CD14-positive monocyte (primary cell): ENCODE measurements at regions not wholly inside any gene's neighbourhood (a gene's known extent, or its start where the extent isn't known, plus 50 kb on each side); places are given as distances from the start of the nearest gene placed in this dataset.

Experiments used
- DNase-seq, 3 donors: peaks; one replicate each; pipeline ENCODE4 v3.0.0-alpha.2; 2011 to 2022
- H2AFZ ChIP-seq: 2 replicates; pipeline ENCODE4 v1.6.0; 2012; ENCODE audit warnings: mild to moderate bottlenecking, low read depth, low read length, inconsistent platforms; ENCODE audit not compliant: insufficient read depth, poor library complexity, severe bottlenecking
- H3K27ac ChIP-seq, 2 donors: 1 replicate in 1 of 2; 2 replicates in 1 of 2; pipeline ENCODE4 v1.5.1; 2012 to 2013; ENCODE audit warnings: low read length in 2 of 2, control low read depth in 1 of 2, inconsistent platforms in 1 of 2, low read depth in 1 of 2, mild to moderate bottlenecking in 1 of 2
- H3K27me3 ChIP-seq, 2 donors: one replicate each; pipeline versions ENCODE4 v1.6.0 to v1.6.1; 2011 to 2013; ENCODE audit warnings: low read length in 2 of 2; ENCODE audit not compliant: control insufficient read depth in 2 of 2, insufficient read depth in 2 of 2
- H3K36me3 ChIP-seq, 2 donors: replicated peaks in 1 of 2; 1 replicate in 1 of 2; 2 replicates in 1 of 2; pipeline versions ENCODE4 v1.5.1 to v1.6.1; 2012 to 2013; ENCODE audit warnings: low read length in 2 of 2, control low read depth in 1 of 2, inconsistent platforms in 1 of 2, mild to moderate bottlenecking in 1 of 2; ENCODE audit not compliant: insufficient read depth in 2 of 2, control insufficient read depth in 1 of 2
- H3K4me1 ChIP-seq, 2 donors: 1 replicate in 1 of 2; 2 replicates in 1 of 2; pipeline versions ENCODE4 v1.5.1 to v1.6.1; 2012 to 2013; ENCODE audit warnings: low read length in 2 of 2, control low read depth in 1 of 2, inconsistent platforms in 1 of 2, mild to moderate bottlenecking in 1 of 2, moderate library complexity in 1 of 2; ENCODE audit not compliant: insufficient read depth in 2 of 2, control insufficient read depth in 1 of 2
- H3K4me2 ChIP-seq: replicated peaks from 2 replicates; pipeline ENCODE3; 2012; ENCODE audit warnings: low read length, moderate library complexity, mild to moderate bottlenecking; ENCODE audit not compliant: poor library complexity, severe bottlenecking; ENCODE audit errors: extremely low read depth
- H3K4me3 ChIP-seq, 3 experiments: fragments of 200-600 bp in 1 of 3; sonication (generic) in 1 of 3; replicated peaks in 1 of 3; 1 replicate in 2 of 3; 2 replicates in 1 of 3; pipeline ENCODE4 v1.5.1; 2011 to 2013; ENCODE audit warnings: low read length in 3 of 3, mild to moderate bottlenecking in 3 of 3, control low read depth in 2 of 3, low read depth in 2 of 3, inconsistent platforms in 1 of 3, moderate library complexity in 1 of 3
- H3K79me2 ChIP-seq: 2 replicates; pipeline ENCODE4 v1.6.0; 2012; ENCODE audit warnings: mild to moderate bottlenecking, control low read depth, inconsistent platforms, low read length, moderate library complexity; ENCODE audit not compliant: insufficient read depth
- H3K9ac ChIP-seq: 2 replicates; pipeline ENCODE4 v1.6.0; 2017; ENCODE audit warnings: low read length, mild to moderate bottlenecking; ENCODE audit not compliant: insufficient read depth, poor library complexity, severe bottlenecking
- H3K9me3 ChIP-seq, 2 donors: replicated peaks in 1 of 2; 1 replicate in 1 of 2; 2 replicates in 1 of 2; pipeline versions ENCODE4 v1.5.1 to v1.6.1; 2012 to 2013; ENCODE audit warnings: low read length in 2 of 2, control low read depth in 1 of 2; ENCODE audit not compliant: control insufficient read depth in 1 of 2, insufficient read depth in 1 of 2
- H4K20me1 ChIP-seq: 2 replicates; pipeline ENCODE4 v1.6.0; 2012; ENCODE audit warnings: mild to moderate bottlenecking, low read length, control low read depth, moderate library complexity; ENCODE audit not compliant: insufficient read depth
- H3K27ac Mint-ChIP-seq, 7 donors: one replicate each; pipeline ENCODE4 v1.8.0; 2020; ENCODE audit warnings: mild to moderate bottlenecking in 7 of 7, mixed read lengths in 7 of 7, moderate library complexity in 6 of 7, inconsistent platforms in 2 of 7
- H3K27me3 Mint-ChIP-seq, 3 donors: one replicate each; pipeline ENCODE4 v1.8.0; 2021 to 2022; ENCODE audit warnings: low read depth in 3 of 3, mild to moderate bottlenecking in 3 of 3, mixed read lengths in 3 of 3, moderate library complexity in 3 of 3, inconsistent platforms in 1 of 3
- H3K36me3 Mint-ChIP-seq, 2 donors: one replicate each; pipeline ENCODE4 v1.8.0; 2020; ENCODE audit warnings: mixed read lengths in 2 of 2, inconsistent platforms in 1 of 2, mild to moderate bottlenecking in 1 of 2
- H3K4me1 Mint-ChIP-seq: one replicate; pipeline ENCODE4 v1.8.0; 2020; ENCODE audit warnings: mild to moderate bottlenecking, mixed read lengths
- H3K4me3 Mint-ChIP-seq, 2 donors: one replicate each; pipeline ENCODE4 v1.8.0; 2020; ENCODE audit warnings: mild to moderate bottlenecking in 2 of 2, mixed read lengths in 2 of 2, moderate library complexity in 1 of 2
- H3K9me3 Mint-ChIP-seq, 7 donors: one replicate each; pipeline ENCODE4 v1.8.0; 2020 to 2022; ENCODE audit warnings: mixed read lengths in 7 of 7, mild to moderate bottlenecking in 6 of 7, moderate library complexity in 6 of 7, inconsistent platforms in 2 of 7
- CTCF ChIP-seq: fragments of 200-600 bp; IDR thresholded peaks from one replicate; pipeline ENCODE4 v1.8.0; 2022; ENCODE audit warnings: antibody characterized with exemption, mild to moderate bottlenecking
- WGBS: methylation state at CpG from one replicate; pipeline ENCODE4 v1.1.5; 2013; ENCODE audit warnings: missing lambda C conversion rate; ENCODE audit not compliant: insufficient coverage; 5-methylcytosine and 5-hydroxymethylcytosine counted together
- intact Hi-C, 2 donors: fragments of 100-400 bp; cut with micrococcal nuclease; formaldehyde crosslinking; loops; one replicate each; pipeline versions ENCODE4 v1.15.0 to v1.15.1; 2023

DNA sequence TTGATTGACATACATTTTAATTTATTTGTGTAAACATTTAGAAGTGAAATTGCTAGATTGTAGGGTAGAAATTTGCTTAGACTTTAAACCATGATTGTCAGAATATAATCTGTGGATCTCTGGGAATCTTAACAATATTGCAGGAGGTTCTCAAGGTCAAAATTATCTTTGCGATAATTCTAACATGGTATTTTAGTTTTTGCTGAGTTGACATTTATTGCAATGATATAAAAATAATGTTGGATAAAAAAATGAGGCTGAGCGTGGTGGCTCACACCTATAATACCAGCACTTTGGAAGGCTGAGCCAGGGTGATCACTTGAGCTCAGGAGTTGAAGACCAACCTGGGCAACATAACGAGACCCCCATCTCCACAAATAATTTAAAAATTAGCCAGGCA is 70.3 kb upstream of the SGCD start:
- Mint-ChIP-seq H3K27ac (no peak overlapping the region), H3K27me3 (no peaks in the 10 kb centered on the region), H3K9me3 (peaks cover 0 to 10% (median 0%) of the 10 kb centered on the region in 7 donors), H3K4me3 (no peak overlapping the region), H3K36me3 (no peaks in the 10 kb centered on the region), H3K4me1 (no peaks in the 10 kb centered on the region)
- Histone ChIP-seq H3K27ac (no peak overlapping the region), H3K36me3 (no peaks in the 10 kb centered on the region), H4K20me1 (no peaks in the 10 kb centered on the region), H3K79me2 (no peaks in the 10 kb centered on the region), H2AFZ (no peak overlapping the region), H3K9ac (no peak overlapping the region), H3K4me1 (no peaks in the 10 kb centered on the region), H3K4me3 (no peak overlapping the region), H3K4me2 (no peak overlapping the region), H3K27me3 (no peaks in the 10 kb centered on the region), H3K9me3 (peaks cover 0 to 10% of the 10 kb centered on the region in 2 donors)
- no peak for TF ChIP-seq CTCF
- intact Hi-C loops, result no loop called here
- no CpG with 5 or more reads among the region's 3 CpGs for WGBS
- DNase-seq, result no peak

- Mint-ChIP-seq H3K4me3 (no peak overlapping the region), H3K27me3 (no peaks in the 10 kb centered on the region), H3K36me3 (no peaks in the 10 kb centered on the region), H3K4me1 (no peaks in the 10 kb centered on the region), H3K9me3 (peaks cover 0 to 10% (median 0%) of the 10 kb centered on the region in 7 donors), H3K27ac (no peak overlapping the region)
- intact Hi-C loops, result no loop called here
- Histone ChIP-seq H3K9ac (no peak overlapping the region), H3K4me2 (no peak overlapping the region), H2AFZ (no peak overlapping the region), H3K27me3 (no peaks in the 10 kb centered on the region), H3K4me3 (no peak overlapping the region), H3K9me3 (peaks cover 0 to 10% of the 10 kb centered on the region in 2 donors), H3K27ac (no peak overlapping the region), H4K20me1 (no peaks in the 10 kb centered on the region), H3K4me1 (no peaks in the 10 kb centered on the region), H3K79me2 (no peaks in the 10 kb centered on the region), H3K36me3 (no peaks in the 10 kb centered on the region)
- TF ChIP-seq CTCF, result no peak
- no peak for DNase-seq
- no CpG with 5 or more reads among the region's 2 CpGs for WGBS
Measured at GRCh38 chr5:156258934-156259333, 68.0 kb upstream of the SGCD start.
